ENCODE measurements at regions not wholly inside any gene's neighbourhood (a gene's known extent, or its start where the extent isn't known, plus 50 kb on each side); places are given as distances from the start of the nearest gene placed in this dataset.

DNA sequence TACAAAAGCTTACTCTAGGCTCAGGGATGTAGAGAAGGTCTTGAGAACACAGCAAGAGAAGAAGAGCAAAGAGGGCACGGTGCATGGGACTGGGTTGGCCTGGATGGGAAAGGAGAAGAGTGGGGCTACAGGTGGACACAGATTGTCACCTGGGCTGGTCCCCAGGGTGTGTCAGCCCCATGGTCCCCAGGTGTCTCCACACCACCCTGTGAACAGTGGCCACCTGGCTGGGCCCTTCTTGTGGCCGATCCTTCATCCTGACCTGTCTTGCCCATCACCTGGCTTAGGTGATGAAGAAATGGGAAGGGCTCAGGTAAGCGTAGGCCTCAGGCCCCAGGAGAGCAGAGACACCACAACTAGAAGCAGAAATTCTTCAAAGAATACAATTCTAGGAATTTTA, 188.9 kb downstream of the TENT4A start:
- ChIA-PET CTCF (no interaction called here), POLR2A (no interaction called here)
- TF ChIP-seq, protein P1, sequence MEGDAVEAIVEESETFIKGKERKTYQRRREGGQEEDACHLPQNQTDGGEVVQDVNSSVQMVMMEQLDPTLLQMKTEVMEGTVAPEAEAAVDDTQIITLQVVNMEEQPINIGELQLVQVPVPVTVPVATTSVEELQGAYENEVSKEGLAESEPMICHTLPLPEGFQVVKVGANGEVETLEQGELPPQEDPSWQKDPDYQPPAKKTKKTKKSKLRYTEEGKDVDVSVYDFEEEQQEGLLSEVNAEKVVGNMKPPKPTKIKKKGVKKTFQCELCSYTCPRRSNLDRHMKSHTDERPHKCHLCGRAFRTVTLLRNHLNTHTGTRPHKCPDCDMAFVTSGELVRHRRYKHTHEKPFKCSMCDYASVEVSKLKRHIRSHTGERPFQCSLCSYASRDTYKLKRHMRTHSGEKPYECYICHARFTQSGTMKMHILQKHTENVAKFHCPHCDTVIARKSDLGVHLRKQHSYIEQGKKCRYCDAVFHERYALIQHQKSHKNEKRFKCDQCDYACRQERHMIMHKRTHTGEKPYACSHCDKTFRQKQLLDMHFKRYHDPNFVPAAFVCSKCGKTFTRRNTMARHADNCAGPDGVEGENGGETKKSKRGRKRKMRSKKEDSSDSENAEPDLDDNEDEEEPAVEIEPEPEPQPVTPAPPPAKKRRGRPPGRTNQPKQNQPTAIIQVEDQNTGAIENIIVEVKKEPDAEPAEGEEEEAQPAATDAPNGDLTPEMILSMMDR (IDR thresholded peaks at IDR 0.05; ENCODE audit: low read depth, low read length), result no peak

DNA sequence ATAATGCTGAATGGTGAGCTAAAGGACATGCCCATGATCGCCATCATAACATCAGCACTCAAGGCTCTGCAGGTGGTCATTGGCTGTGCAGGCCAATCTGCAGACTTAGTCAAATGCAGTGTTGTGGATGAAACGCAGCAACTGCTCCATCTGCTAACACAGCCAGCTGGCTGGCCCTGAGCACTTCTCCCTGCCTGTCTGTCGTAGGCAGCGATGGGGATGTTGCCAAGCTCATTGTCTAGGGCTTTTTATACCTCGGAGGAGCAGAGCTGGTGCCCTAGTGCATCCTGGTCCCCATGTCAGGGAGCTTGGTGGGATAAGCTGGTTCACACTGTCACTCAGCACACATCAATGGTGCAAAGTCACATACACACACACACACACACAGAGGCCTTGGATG, 189.4 kb downstream of the TENT4A start:
- POLR2A ChIA-PET, result no interaction called here
- TF ChIP-seq, protein P1 (IDR thresholded peaks at IDR 0.05; ENCODE audit: low read depth, low read length), result no peak
- H3K27ac ChIP-seq (ENCODE audit: low read depth, low read length), result no peak overlapping the region
- H3K4me3 ChIP-seq (ENCODE audit: low read depth, low read length), result no peak overlapping the region
- CTCF ChIA-PET, result no interaction called here
- H3K27me3 ChIP-seq (ENCODE audit: control insufficient read depth, insufficient read depth, low read length), result no peaks in the 10 kb centered on the region
- no peak for DNase-seq (ENCODE audit: low read depth, low spot score)
- H3K9me3 ChIP-seq (ENCODE audit: control insufficient read depth, insufficient read depth, low read length), result peaks cover 45% of the 10 kb centered on the region

More for the DNA sequence above, 188.9 kb downstream of the TENT4A start:
- H3K4me3 ChIP-seq (ENCODE audit: low read depth, low read length), result no peak overlapping the region
- H3K27me3 ChIP-seq (ENCODE audit: control insufficient read depth, insufficient read depth, low read length), result no peaks in the 10 kb centered on the region
- peaks cover 45% of the 10 kb centered on the region for H3K9me3 ChIP-seq (ENCODE audit: control insufficient read depth, insufficient read depth, low read length)
- H3K27ac ChIP-seq (ENCODE audit: low read depth, low read length), result no peak overlapping the region
- DNase-seq (ENCODE audit: low read depth, low spot score), result no peak

DNA sequence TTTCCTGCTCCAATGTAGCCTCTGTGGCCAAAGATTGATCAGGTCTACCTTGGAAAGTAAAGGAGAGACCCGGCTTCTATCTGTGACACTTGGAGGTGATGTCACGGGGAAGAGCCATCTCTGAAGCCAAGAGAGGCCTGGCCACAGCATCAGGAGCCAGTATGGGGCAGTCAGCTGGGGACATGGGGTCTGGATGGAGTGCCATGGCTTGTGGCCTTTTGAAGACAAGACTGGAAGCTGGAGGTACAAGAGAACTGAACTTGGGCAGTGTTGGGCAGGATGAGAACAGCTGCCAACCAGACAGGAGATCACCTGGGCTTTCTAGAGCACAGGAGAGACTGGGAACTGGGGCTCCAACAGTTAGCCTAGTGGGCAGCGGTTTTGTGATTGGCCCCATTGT, 190.7 kb downstream of the TENT4A start:
- CTCF ChIA-PET, result no interaction called here
- peaks cover 53% of the 10 kb centered on the region for H3K9me3 ChIP-seq (ENCODE audit: control insufficient read depth, insufficient read depth, low read length)

DNA sequence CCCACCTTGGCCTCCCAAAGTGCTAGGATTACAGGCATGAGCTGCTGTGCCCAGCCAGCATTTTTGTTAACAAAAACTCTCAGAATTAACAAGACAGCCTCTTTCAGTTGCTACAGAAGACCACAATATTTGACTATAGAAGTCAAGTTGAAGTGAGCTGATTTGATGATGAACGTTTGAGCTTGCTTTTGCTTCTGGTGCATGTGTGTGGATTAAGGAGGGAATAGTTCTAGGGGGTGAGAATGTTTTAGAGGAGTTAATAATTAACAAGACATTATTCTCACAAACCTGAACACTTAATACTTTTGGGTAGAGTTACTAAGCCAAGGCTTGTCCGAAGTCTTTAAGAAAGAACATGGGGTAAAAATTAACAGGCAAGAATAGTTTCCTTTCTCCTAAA, 191.6 kb downstream of the TENT4A start:
- Histone ChIP-seq H3K27me3 (ENCODE audit: control insufficient read depth, insufficient read depth, low read length) (no peaks in the 10 kb centered on the region), H3K4me3 (ENCODE audit: low read depth, low read length) (no peak overlapping the region), H3K27ac (ENCODE audit: low read depth, low read length) (no peak overlapping the region), H3K9me3 (ENCODE audit: control insufficient read depth, insufficient read depth, low read length) (peaks cover 56% of the 10 kb centered on the region)
- ChIA-PET POLR2A (no interaction called here), CTCF (no interaction called here)
- DNase-seq (ENCODE audit: low read depth, low spot score), result no peak
- TF ChIP-seq, protein P1 (IDR thresholded peaks at IDR 0.05; ENCODE audit: low read depth, low read length), result no peak

More for the DNA sequence above, 190.7 kb downstream of the TENT4A start:
- Histone ChIP-seq H3K27me3 (ENCODE audit: control insufficient read depth, insufficient read depth, low read length) (no peaks in the 10 kb centered on the region), H3K27ac (ENCODE audit: low read depth, low read length) (no peak overlapping the region), H3K4me3 (ENCODE audit: low read depth, low read length) (no peak overlapping the region)
- no peak for DNase-seq (ENCODE audit: low read depth, low spot score)
- POLR2A ChIA-PET, result no interaction called here
- TF ChIP-seq, protein P1 (IDR thresholded peaks at IDR 0.05; ENCODE audit: low read depth, low read length), result no peak

DNA sequence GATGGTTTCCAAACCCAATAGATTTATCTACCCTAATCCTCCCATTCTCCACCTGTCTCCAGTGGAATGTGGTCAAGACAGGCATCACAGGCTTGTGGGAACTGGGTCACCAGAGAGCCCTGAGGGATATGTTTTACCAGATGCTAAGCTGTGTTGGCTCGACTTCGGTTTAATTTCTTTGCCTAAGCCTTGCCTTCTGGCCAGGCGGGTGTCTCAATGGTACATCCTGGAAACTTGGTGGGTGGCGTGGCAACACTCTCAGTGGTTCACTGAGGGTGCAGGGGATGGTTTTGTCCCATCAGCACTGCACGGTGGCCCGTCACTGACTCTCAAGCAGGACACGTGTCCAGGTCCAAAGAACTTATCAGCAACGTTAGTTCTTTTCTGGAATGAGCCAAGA, 192.2 kb downstream of the TENT4A start:
- Histone ChIP-seq H3K27ac (ENCODE audit: low read depth, low read length) (no peak overlapping the region), H3K9me3 (ENCODE audit: control insufficient read depth, insufficient read depth, low read length) (peaks cover 55% of the 10 kb centered on the region), H3K27me3 (ENCODE audit: control insufficient read depth, insufficient read depth, low read length) (no peaks in the 10 kb centered on the region), H3K4me3 (ENCODE audit: low read depth, low read length) (no peak overlapping the region)
- ChIA-PET POLR2A (no interaction called here), CTCF (no interaction called here)
- no peak for DNase-seq (ENCODE audit: low read depth, low spot score)
- TF ChIP-seq, protein P1 (IDR thresholded peaks at IDR 0.05; ENCODE audit: low read depth, low read length), result no peak

Measured in AG04450 (cell line).